ENCODE measurements at regions not wholly inside any gene's neighbourhood (a gene's known extent, or its start where the extent isn't known, plus 50 kb on each side); places are given as distances from the start of the nearest gene placed in this dataset.

GRCh38 chr16:55249361-55249760 is 74.6 kb upstream of the IRX6 start:
- no peak for DNase-seq
- POLR2A ChIA-PET: no interaction called here
- H3K9me3 ChIP-seq: no peaks in the 10 kb centered on the region
- CTCF ChIA-PET: interaction anchor here (1.0 to 1.2 kb wide), 2 partner anchors 8 to 75 kb away, joined by 3 to 5 read pairs; partner anchors contain the start of gene IRX6
- H3K4me2 ChIP-seq: no peak overlapping the region
- H3K4me3 ChIP-seq (ENCODE audit: low read depth in 2 of 2, low read length in 1 of 2): no peak overlapping the region
- H2AFZ ChIP-seq (ENCODE audit: low read depth): no peak overlapping the region
- no peaks in the 10 kb centered on the region for H3K79me2 ChIP-seq (ENCODE audit: insufficient read depth)
- H3K27ac ChIP-seq (ENCODE audit: low read depth in 2 of 2, low read length in 1 of 2): no peak overlapping the region
- H3F3A ChIP-seq (replicated peaks; ENCODE audit: insufficient read depth): no peaks in the 10 kb centered on the region
- H3K9me2 ChIP-seq: no peaks in the 10 kb centered on the region
- no peaks in the 10 kb centered on the region for H3K27me3 ChIP-seq (ENCODE audit: insufficient read depth)
- WGBS (ENCODE audit: low lambda C conversion rate): 27% methylated on average over 2 of the region's 2 CpGs
- no peak overlapping the region for H3K9ac ChIP-seq
- H4K20me1 ChIP-seq (ENCODE audit: insufficient read depth): no peaks in the 10 kb centered on the region
- no peak for TF ChIP-seq RCOR1 (IDR thresholded peaks at IDR 0.05; ENCODE audit: low read length)
- peaks cover 0 to 8% of the 10 kb centered on the region in 2 experiments; a peak in 1 of 4 replicates for H3K4me1 ChIP-seq (ENCODE audit: control insufficient read depth in 1 of 2, insufficient read depth in 2 of 2, low read depth in 1 of 2, low read length in 1 of 2)
- no peaks in the 10 kb centered on the region for H3K36me3 ChIP-seq (replicated peaks in 1 of 2; ENCODE audit: control insufficient read depth in 1 of 2, insufficient read depth in 2 of 2, low read length in 1 of 2)

- H3K27me3 ChIP-seq (ENCODE audit: insufficient read depth): no peaks in the 10 kb centered on the region
- no peaks in the 10 kb centered on the region for H3K9me3 ChIP-seq
- no peak overlapping the region for H3K27ac ChIP-seq (ENCODE audit: low read depth in 2 of 2, low read length in 1 of 2)
- no peak overlapping the region for H3K4me3 ChIP-seq (ENCODE audit: low read depth in 2 of 2, low read length in 1 of 2)
- H4K20me1 ChIP-seq (ENCODE audit: insufficient read depth): no peaks in the 10 kb centered on the region
- no peaks in the 10 kb centered on the region for H3F3A ChIP-seq (replicated peaks; ENCODE audit: insufficient read depth)
- no peaks in the 10 kb centered on the region for H3K79me2 ChIP-seq (ENCODE audit: insufficient read depth)
- WGBS (ENCODE audit: low lambda C conversion rate): 25% methylated on average over 1 of the region's 1 CpG
- no peak overlapping the region for H3K9ac ChIP-seq
- ChIA-PET CTCF (interaction anchor here (1.0 to 1.3 kb wide), 2 partner anchors 12 to 74 kb away, joined by 3 to 4 read pairs; partner anchors contain the start of gene IRX6), POLR2A (no interaction called here)
- no peaks in the 10 kb centered on the region for H3K36me3 ChIP-seq (replicated peaks in 1 of 2; ENCODE audit: control insufficient read depth in 1 of 2, insufficient read depth in 2 of 2, low read length in 1 of 2)
- H3K9me2 ChIP-seq: no peaks in the 10 kb centered on the region
- DNase-seq: no peak
- H2AFZ ChIP-seq (ENCODE audit: low read depth): no peak overlapping the region
- H3K4me1 ChIP-seq (ENCODE audit: control insufficient read depth in 1 of 2, insufficient read depth in 2 of 2, low read depth in 1 of 2, low read length in 1 of 2): peaks cover 0 to 8% of the 10 kb centered on the region in 2 experiments; a peak in 1 of 4 replicates
- TF ChIP-seq RCOR1 (IDR thresholded peaks at IDR 0.05; ENCODE audit: low read length) (no peak), RAD21 (IDR thresholded peaks at IDR 0.05; ENCODE audit: low read length) (no peak), RFX5 (IDR thresholded peaks at IDR 0.05; ENCODE audit: low read length) (no peak), ELF1 (IDR thresholded peaks at IDR 0.05) (no peak), TAF1 (IDR thresholded peaks at IDR 0.05; ENCODE audit: borderline replicate concordance, low read depth, low read length) (no peak)
- TF ChIP-seq, protein P1, sequence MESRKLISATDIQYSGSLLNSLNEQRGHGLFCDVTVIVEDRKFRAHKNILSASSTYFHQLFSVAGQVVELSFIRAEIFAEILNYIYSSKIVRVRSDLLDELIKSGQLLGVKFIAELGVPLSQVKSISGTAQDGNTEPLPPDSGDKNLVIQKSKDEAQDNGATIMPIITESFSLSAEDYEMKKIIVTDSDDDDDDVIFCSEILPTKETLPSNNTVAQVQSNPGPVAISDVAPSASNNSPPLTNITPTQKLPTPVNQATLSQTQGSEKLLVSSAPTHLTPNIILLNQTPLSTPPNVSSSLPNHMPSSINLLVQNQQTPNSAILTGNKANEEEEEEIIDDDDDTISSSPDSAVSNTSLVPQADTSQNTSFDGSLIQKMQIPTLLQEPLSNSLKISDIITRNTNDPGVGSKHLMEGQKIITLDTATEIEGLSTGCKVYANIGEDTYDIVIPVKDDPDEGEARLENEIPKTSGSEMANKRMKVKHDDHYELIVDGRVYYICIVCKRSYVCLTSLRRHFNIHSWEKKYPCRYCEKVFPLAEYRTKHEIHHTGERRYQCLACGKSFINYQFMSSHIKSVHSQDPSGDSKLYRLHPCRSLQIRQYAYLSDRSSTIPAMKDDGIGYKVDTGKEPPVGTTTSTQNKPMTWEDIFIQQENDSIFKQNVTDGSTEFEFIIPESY (IDR thresholded peaks at IDR 0.05; ENCODE audit: borderline replicate concordance, low read depth): no peak
- H3K4me2 ChIP-seq: no peak overlapping the region
Measured at GRCh38 chr16:55249936-55250335, 74.1 kb upstream of the IRX6 start.

- no peak for TF ChIP-seq POLR2AphosphoS5 (IDR thresholded peaks at IDR 0.05; ENCODE audit: low read depth, low read length)
- TF ChIP-seq, protein P1 (IDR thresholded peaks at IDR 0.05; ENCODE audit: borderline replicate concordance, low read depth): no peak
- TF ChIP-seq NFIC (IDR thresholded peaks at IDR 0.05; ENCODE audit: borderline replicate concordance): no peak
- no peak for TF ChIP-seq FOSL2 (IDR thresholded peaks at IDR 0.05; ENCODE audit: borderline replicate concordance, low read depth)
- no peak for TF ChIP-seq ELF1 (IDR thresholded peaks at IDR 0.05)
- no peak for TF ChIP-seq MEF2A (IDR thresholded peaks at IDR 0.05; ENCODE audit: borderline replicate concordance, low read depth)
- no peak for TF ChIP-seq EP300 (IDR thresholded peaks at IDR 0.05; ENCODE audit: borderline replicate concordance in 1 of 2, low read depth in 1 of 2, low read length in 1 of 2)
- TF ChIP-seq TEAD4 (IDR thresholded peaks at IDR 0.05; ENCODE audit: borderline replicate concordance, insufficient read depth): no peak
- TF ChIP-seq RFX5 (IDR thresholded peaks at IDR 0.05; ENCODE audit: low read length): no peak
- no peak for TF ChIP-seq GABPA (IDR thresholded peaks at IDR 0.05; ENCODE audit: low read depth)
- no peak for TF ChIP-seq FOXJ3 (CRISPR knock-in tag; IDR thresholded peaks at IDR 0.05)
- peak; percentile 15 for DNase-seq
- Histone ChIP-seq H2AFZ (ENCODE audit: low read depth) (no peak overlapping the region), H3K4me3 (ENCODE audit: low read depth in 2 of 2, low read length in 1 of 2) (no peak overlapping the region), H3K4me1 (ENCODE audit: control insufficient read depth in 1 of 2, insufficient read depth in 2 of 2, low read depth in 1 of 2, low read length in 1 of 2) (peaks cover 0 to 12% of the 10 kb centered on the region in 2 experiments; a peak in 1 of 4 replicates), H3K9me3 (no peaks in the 10 kb centered on the region), H3K4me2 (no peak overlapping the region), H3F3A (replicated peaks; ENCODE audit: insufficient read depth) (no peaks in the 10 kb centered on the region), H3K9ac (no peak overlapping the region), H3K36me3 (replicated peaks in 1 of 2; ENCODE audit: control insufficient read depth in 1 of 2, insufficient read depth in 2 of 2, low read length in 1 of 2) (no peaks in the 10 kb centered on the region), H3K79me2 (ENCODE audit: insufficient read depth) (no peaks in the 10 kb centered on the region), H3K27ac (ENCODE audit: low read depth in 2 of 2, low read length in 1 of 2) (no peak overlapping the region; a peak in 1 of 4 replicates), H3K27me3 (ENCODE audit: insufficient read depth) (no peaks in the 10 kb centered on the region), H3K9me2 (no peaks in the 10 kb centered on the region), H4K20me1 (ENCODE audit: insufficient read depth) (no peaks in the 10 kb centered on the region)
- WGBS (ENCODE audit: low lambda C conversion rate): 27% methylated on average over 1 of the region's 1 CpG
- POLR2A ChIA-PET: no interaction called here
- CTCF ChIA-PET: interaction anchor here (0.7 to 1.3 kb wide), 2 partner anchors 13 to 73 kb away, joined by 3 to 4 read pairs; partner anchors contain the start of gene IRX6
Measured at GRCh38 chr16:55250701-55251100, 73.3 kb upstream of the IRX6 start.

All from SK-N-SH (cell line).